Liver (tissue), 8 donors: ENCODE measurements at regions not wholly inside any gene's neighbourhood (a gene's known extent, or its start where the extent isn't known, plus 50 kb on each side); places are given as distances from the start of the nearest gene placed in this dataset.

ENCODE experiments used
- DNase-seq: peaks from one replicate; pipeline ENCODE4 v3.0.0-alpha.2; 2017; ENCODE audit warnings: low spot score
- H3K27ac ChIP-seq, 2 donors: one replicate each; pipeline ENCODE4 v1.7.0; 2013; ENCODE audit warnings: inconsistent platforms in 2 of 2, low read length in 2 of 2, control low read depth in 1 of 2, low read depth in 1 of 2, mild to moderate bottlenecking in 1 of 2
- H3K27me3 ChIP-seq, 4 donors: one replicate each; pipeline versions ENCODE4 v1.6.1 to v1.7.0; 2013; ENCODE audit warnings: low read length in 3 of 4, inconsistent platforms in 1 of 4, mild to moderate bottlenecking in 1 of 4, moderate library complexity in 1 of 4; ENCODE audit not compliant: control insufficient read depth in 4 of 4, insufficient read depth in 4 of 4
- H3K36me3 ChIP-seq, 4 donors: one replicate each; pipeline versions ENCODE4 v1.6.1 to v1.7.0; 2013; ENCODE audit warnings: low read length in 3 of 4, mild to moderate bottlenecking in 3 of 4, low read depth in 1 of 4, moderate library complexity in 1 of 4; ENCODE audit not compliant: control insufficient read depth in 4 of 4, insufficient read depth in 3 of 4
- H3K4me1 ChIP-seq, 4 donors: one replicate each; pipeline versions ENCODE4 v1.6.1 to v1.7.0; 2013; ENCODE audit warnings: low read length in 3 of 4, mild to moderate bottlenecking in 3 of 4, moderate library complexity in 1 of 4; ENCODE audit not compliant: control insufficient read depth in 4 of 4, insufficient read depth in 4 of 4
- H3K4me3 ChIP-seq, 3 donors: one replicate each; pipeline versions ENCODE4 v1.6.1 to v1.7.0; 2013; ENCODE audit warnings: low read length in 3 of 3, control low read depth in 1 of 3, low read depth in 1 of 3, mild to moderate bottlenecking in 1 of 3
- H3K9ac ChIP-seq, 2 donors: one replicate each; pipeline ENCODE4 v1.7.0; 2013; ENCODE audit warnings: low read length in 2 of 2, mild to moderate bottlenecking in 2 of 2, moderate library complexity in 2 of 2, control low read depth in 1 of 2, low read depth in 1 of 2
- H3K9me3 ChIP-seq, 4 donors: one replicate each; pipeline versions ENCODE4 v1.6.1 to v1.7.0; 2013; ENCODE audit warnings: low read length in 3 of 4; ENCODE audit not compliant: control insufficient read depth in 4 of 4
- EGR1 ChIP-seq, 2 donors: IDR thresholded peaks; 2 replicates each; pipeline ENCODE4 v1.6.1; 2016 to 2018; ENCODE audit warnings: antibody characterized with exemption in 2 of 2, low read depth in 2 of 2
- FOXA1 ChIP-seq: IDR thresholded peaks from 2 replicates; pipeline ENCODE4 v1.6.1; 2016; ENCODE audit warnings: antibody characterized with exemption
- FOXA2 ChIP-seq: IDR thresholded peaks from 2 replicates; pipeline ENCODE4 v1.6.1; 2016; ENCODE audit warnings: antibody characterized with exemption
- GABPA ChIP-seq, 2 donors: IDR thresholded peaks in 1 of 2; conservative IDR thresholded peaks in 1 of 2; 2 replicates each; pipeline ENCODE4 v1.6.1; 2016; ENCODE audit warnings: antibody characterized with exemption in 2 of 2, mild to moderate bottlenecking in 1 of 2, moderate library complexity in 1 of 2
- HNF4A ChIP-seq, 2 donors: conservative IDR thresholded peaks; 2 replicates each; pipeline ENCODE4 v1.6.1; 2016; ENCODE audit warnings: antibody characterized with exemption in 2 of 2, mild to moderate bottlenecking in 2 of 2
- HNF4G ChIP-seq: IDR thresholded peaks from 2 replicates; pipeline ENCODE4 v1.6.1; 2016; ENCODE audit warnings: antibody characterized with exemption
- JUND ChIP-seq, 2 donors: IDR thresholded peaks; 2 replicates each; pipeline ENCODE4 v1.6.1; 2016; ENCODE audit warnings: antibody characterized with exemption in 2 of 2
- NR2F2 ChIP-seq: IDR thresholded peaks from 2 replicates; pipeline ENCODE4 v1.6.1; 2016; ENCODE audit warnings: antibody characterized with exemption
- RAD21 ChIP-seq, 2 donors: IDR thresholded peaks; 2 replicates each; pipeline ENCODE4 v1.6.1; 2016; ENCODE audit warnings: antibody characterized with exemption in 2 of 2, mild to moderate bottlenecking in 2 of 2
- RXRA ChIP-seq, 2 donors: IDR thresholded peaks; 2 replicates each; pipeline ENCODE4 v1.6.1; 2017 to 2018; ENCODE audit warnings: antibody characterized with exemption in 2 of 2, mild to moderate bottlenecking in 1 of 2
- SP1 ChIP-seq: IDR thresholded peaks from 2 replicates; pipeline ENCODE4 v1.6.1; 2018; ENCODE audit warnings: antibody characterized with exemption, mild to moderate bottlenecking
- TAF1 ChIP-seq: conservative IDR thresholded peaks from 2 replicates; pipeline ENCODE4 v1.6.1; 2016; ENCODE audit warnings: antibody characterized with exemption, mild to moderate bottlenecking
- YY1 ChIP-seq: IDR thresholded peaks from 2 replicates; pipeline ENCODE4 v1.6.1; 2016; ENCODE audit warnings: antibody characterized with exemption, mild to moderate bottlenecking
- WGBS: extraction: QIAGEN DNeasy Blood & Tissue Kit; methylation state at CpG from one replicate; pipeline ENCODE4 v1.1.7; 2013; 5-methylcytosine and 5-hydroxymethylcytosine counted together
- TF ChIP-seq, protein P1 (sequence below): IDR thresholded peaks from 2 replicates; pipeline ENCODE4 v1.6.1; 2016; ENCODE audit warnings: antibody characterized with exemption, mild to moderate bottlenecking
- TF ChIP-seq, protein P2 (sequence below): IDR thresholded peaks from 2 replicates; pipeline ENCODE4 v1.6.1; 2016; ENCODE audit warnings: antibody characterized with exemption
- TF ChIP-seq, protein P3 (sequence below): IDR thresholded peaks from 2 replicates; pipeline ENCODE4 v1.6.1; 2016; ENCODE audit warnings: antibody characterized with exemption
- TF ChIP-seq, protein P4 (sequence below): fragments of 150-350 bp; IDR thresholded peaks from 2 replicates; pipeline ENCODE4 v1.5.1; 2017; ENCODE audit warnings: improper control_type of control experiment, low read depth, low read length; ENCODE audit not compliant: missing input control
- TF ChIP-seq, protein P5 (sequence below): IDR thresholded peaks from 2 replicates; pipeline ENCODE4 v1.6.1; 2016; ENCODE audit warnings: antibody characterized with exemption
- donor health status: healthy.
- donor health status: healthy.
- donor health status: healthy.
- donor health status: healthy.
- donor health status: healthy.

DNA sequence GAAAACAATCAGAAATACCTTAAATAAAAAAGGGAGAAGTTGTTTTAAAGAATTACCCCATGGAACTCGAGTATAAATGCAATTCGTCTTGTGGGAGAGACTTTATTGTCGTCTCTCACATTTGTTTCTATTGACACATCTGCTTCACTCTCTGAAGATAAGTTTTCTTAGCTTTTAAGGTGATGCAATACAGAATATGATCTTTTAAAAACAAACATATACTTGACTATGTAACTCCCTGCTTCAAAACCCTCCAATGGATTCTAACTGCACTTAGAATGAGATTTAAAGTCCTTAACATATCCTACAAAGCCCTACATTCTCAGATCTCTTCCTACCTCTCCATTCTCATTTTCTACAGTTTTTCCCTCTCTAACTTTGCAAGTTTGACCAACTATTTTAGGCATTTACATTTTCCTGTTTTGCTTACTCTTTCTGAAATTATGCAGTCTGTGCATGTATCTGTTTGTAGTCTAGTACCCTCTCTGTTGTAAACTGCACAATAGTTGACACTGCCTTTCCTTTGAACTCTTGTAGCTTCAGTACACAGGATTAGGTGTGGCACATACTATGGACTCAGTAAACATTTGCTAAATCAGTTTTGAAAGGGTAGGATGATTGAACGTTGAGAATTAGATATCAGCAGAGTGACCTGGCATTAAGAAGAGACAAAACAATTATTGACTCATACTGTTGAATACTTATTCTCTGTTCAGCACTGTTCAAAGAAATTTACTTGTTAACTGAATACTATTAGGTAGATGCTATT is 59.8 kb downstream of the AGTR2 start (continued):
- TF ChIP-seq, protein P1, sequence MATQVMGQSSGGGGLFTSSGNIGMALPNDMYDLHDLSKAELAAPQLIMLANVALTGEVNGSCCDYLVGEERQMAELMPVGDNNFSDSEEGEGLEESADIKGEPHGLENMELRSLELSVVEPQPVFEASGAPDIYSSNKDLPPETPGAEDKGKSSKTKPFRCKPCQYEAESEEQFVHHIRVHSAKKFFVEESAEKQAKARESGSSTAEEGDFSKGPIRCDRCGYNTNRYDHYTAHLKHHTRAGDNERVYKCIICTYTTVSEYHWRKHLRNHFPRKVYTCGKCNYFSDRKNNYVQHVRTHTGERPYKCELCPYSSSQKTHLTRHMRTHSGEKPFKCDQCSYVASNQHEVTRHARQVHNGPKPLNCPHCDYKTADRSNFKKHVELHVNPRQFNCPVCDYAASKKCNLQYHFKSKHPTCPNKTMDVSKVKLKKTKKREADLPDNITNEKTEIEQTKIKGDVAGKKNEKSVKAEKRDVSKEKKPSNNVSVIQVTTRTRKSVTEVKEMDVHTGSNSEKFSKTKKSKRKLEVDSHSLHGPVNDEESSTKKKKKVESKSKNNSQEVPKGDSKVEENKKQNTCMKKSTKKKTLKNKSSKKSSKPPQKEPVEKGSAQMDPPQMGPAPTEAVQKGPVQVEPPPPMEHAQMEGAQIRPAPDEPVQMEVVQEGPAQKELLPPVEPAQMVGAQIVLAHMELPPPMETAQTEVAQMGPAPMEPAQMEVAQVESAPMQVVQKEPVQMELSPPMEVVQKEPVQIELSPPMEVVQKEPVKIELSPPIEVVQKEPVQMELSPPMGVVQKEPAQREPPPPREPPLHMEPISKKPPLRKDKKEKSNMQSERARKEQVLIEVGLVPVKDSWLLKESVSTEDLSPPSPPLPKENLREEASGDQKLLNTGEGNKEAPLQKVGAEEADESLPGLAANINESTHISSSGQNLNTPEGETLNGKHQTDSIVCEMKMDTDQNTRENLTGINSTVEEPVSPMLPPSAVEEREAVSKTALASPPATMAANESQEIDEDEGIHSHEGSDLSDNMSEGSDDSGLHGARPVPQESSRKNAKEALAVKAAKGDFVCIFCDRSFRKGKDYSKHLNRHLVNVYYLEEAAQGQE, result no peak
- TF ChIP-seq FOXA2 (no peak), HNF4A (conservative IDR thresholded peaks at IDR 0.05) (no peak), JUND (IDR thresholded peaks at IDR 0.05) (no peak), YY1 (no peak), RAD21 (IDR thresholded peaks at IDR 0.05) (no peak), FOXA1 (no peak), NR2F2 (no peak), TAF1 (no peak)
- TF ChIP-seq, protein P2, sequence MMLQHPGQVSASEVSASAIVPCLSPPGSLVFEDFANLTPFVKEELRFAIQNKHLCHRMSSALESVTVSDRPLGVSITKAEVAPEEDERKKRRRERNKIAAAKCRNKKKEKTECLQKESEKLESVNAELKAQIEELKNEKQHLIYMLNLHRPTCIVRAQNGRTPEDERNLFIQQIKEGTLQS, result no peak

DNA sequence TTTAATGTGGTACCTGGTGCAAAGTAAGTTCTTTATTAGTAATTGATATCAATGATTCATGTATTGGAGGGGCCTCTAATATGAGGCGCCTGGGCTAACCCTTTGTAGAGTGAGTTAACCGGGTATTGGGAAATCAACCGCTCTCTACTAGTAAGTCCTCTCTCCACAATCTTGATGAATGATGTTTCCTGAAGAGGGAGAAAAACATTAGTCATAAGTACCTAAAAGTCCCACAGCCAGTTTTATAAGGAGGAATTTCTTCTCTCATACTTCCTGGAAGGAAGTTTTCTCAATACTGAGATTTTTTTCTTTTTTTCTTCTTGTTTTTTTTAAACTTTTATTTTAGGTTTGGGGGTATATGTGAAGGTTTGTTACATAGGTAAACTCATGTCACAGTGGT is 62.3 kb downstream of the AGTR2 start:
- no peak for DNase-seq
- TF ChIP-seq FOXA2 (no peak), JUND (IDR thresholded peaks at IDR 0.05) (no peak), NR2F2 (no peak), HNF4G (no peak), RAD21 (IDR thresholded peaks at IDR 0.05) (no peak), FOXA1 (no peak), RXRA (IDR thresholded peaks at IDR 0.05) (no peak), TAF1 (no peak), SP1 (no peak), GABPA (IDR thresholded peaks at IDR 0.05 in 1 of 2, conservative IDR thresholded peaks at IDR 0.05 in 1 of 2) (no peak), YY1 (no peak), HNF4A (conservative IDR thresholded peaks at IDR 0.05) (no peak), EGR1 (IDR thresholded peaks at IDR 0.05; ENCODE audit: low read depth in 2 of 2) (no peak)
- TF ChIP-seq, protein P3, sequence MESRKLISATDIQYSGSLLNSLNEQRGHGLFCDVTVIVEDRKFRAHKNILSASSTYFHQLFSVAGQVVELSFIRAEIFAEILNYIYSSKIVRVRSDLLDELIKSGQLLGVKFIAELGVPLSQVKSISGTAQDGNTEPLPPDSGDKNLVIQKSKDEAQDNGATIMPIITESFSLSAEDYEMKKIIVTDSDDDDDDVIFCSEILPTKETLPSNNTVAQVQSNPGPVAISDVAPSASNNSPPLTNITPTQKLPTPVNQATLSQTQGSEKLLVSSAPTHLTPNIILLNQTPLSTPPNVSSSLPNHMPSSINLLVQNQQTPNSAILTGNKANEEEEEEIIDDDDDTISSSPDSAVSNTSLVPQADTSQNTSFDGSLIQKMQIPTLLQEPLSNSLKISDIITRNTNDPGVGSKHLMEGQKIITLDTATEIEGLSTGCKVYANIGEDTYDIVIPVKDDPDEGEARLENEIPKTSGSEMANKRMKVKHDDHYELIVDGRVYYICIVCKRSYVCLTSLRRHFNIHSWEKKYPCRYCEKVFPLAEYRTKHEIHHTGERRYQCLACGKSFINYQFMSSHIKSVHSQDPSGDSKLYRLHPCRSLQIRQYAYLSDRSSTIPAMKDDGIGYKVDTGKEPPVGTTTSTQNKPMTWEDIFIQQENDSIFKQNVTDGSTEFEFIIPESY, result no peak
- TF ChIP-seq, protein P2, result no peak
- TF ChIP-seq, protein P4, sequence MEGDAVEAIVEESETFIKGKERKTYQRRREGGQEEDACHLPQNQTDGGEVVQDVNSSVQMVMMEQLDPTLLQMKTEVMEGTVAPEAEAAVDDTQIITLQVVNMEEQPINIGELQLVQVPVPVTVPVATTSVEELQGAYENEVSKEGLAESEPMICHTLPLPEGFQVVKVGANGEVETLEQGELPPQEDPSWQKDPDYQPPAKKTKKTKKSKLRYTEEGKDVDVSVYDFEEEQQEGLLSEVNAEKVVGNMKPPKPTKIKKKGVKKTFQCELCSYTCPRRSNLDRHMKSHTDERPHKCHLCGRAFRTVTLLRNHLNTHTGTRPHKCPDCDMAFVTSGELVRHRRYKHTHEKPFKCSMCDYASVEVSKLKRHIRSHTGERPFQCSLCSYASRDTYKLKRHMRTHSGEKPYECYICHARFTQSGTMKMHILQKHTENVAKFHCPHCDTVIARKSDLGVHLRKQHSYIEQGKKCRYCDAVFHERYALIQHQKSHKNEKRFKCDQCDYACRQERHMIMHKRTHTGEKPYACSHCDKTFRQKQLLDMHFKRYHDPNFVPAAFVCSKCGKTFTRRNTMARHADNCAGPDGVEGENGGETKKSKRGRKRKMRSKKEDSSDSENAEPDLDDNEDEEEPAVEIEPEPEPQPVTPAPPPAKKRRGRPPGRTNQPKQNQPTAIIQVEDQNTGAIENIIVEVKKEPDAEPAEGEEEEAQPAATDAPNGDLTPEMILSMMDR, result no peak
- TF ChIP-seq, protein P5, sequence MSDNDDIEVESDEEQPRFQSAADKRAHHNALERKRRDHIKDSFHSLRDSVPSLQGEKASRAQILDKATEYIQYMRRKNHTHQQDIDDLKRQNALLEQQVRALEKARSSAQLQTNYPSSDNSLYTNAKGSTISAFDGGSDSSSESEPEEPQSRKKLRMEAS, result no peak
- TF ChIP-seq, protein P1, result no peak
- Histone ChIP-seq H3K9ac (no peak overlapping the region), H3K36me3 (no peaks in the 10 kb centered on the region), H3K9me3 (peaks cover 0 to 2% (median 0%) of the 10 kb centered on the region in 4 donors), H3K4me1 (no peaks in the 10 kb centered on the region), H3K27ac (no peak overlapping the region), H3K4me3 (no peak overlapping the region), H3K27me3 (no peaks in the 10 kb centered on the region)
- WGBS, result 62% methylated on average over 3 of the region's 3 CpGs
